ENCODE measurements at regions not wholly inside any gene's neighbourhood (a gene's known extent, or its start where the extent isn't known, plus 50 kb on each side); places are given as distances from the start of the nearest gene placed in this dataset.

- TF ChIP-seq EZH2phosphoT487 (IDR thresholded peaks at IDR 0.05; ENCODE audit: unreplicated experiment) = no peak
- no peak for TF ChIP-seq CREB1 (CRISPR knock-in tag; IDR thresholded peaks at IDR 0.05; ENCODE audit: low read depth)
- no peak for TF ChIP-seq REST (IDR thresholded peaks at IDR 0.05; ENCODE audit: unreplicated experiment)
- no peak for TF ChIP-seq CTCF (conservative IDR thresholded peaks at IDR 0.05; ENCODE audit: low read depth in 2 of 2)
Observed at GRCh38 chr2:42967959-42968674, 175.7 kb upstream of the HAAO start.

All from GM23338 (cell line).